K562 (cell line): ENCODE measurements at regions not wholly inside any gene's neighbourhood (a gene's known extent, or its start where the extent isn't known, plus 50 kb on each side); places are given as distances from the start of the nearest gene placed in this dataset.

Experiments used
- ATAC-seq: fragments of 200-7000 bp; cut with Tn5 transposase; 3 replicates; pipeline ENCODE4 v1.9.1; 2020; ENCODE audit warnings: moderate library complexity
- BruUV-seq: library from RNA; stranded (reverse); fragments of 400-500 nt; replicated peaks from 2 replicates; lab custom pipeline; 2021; lab: Mats Ljungman, UMichigan
- CTCF ChIA-PET: fragments of 300-600 bp; formaldehyde crosslinking; extraction: SDS; loops from one replicate; lab custom pipeline; 2021; ENCODE audit warnings: low intra/inter-chr PET ratio; lab: Yijun Ruan, JAX
- POLR2A ChIA-PET: fragments of 300-600, 350-650 bp; sonication (Branson Sonifier 250); formaldehyde crosslinking; extraction: SDS; loops from one replicate; lab custom pipeline; 2021; ENCODE audit warnings: antibody characterized with exemption, inconsistent platforms; lab: Yijun Ruan, JAX
- DNase-seq, 4 experiments: peaks; one replicate each; pipeline versions ENCODE4 v3.0.0 to v3.0.0-alpha.2; 2011 to 2018; ENCODE audit warnings: low spot score in 3 of 4, mixed read lengths in 3 of 4; ENCODE audit errors: extremely low read depth in 1 of 4
- FAIRE-seq: peaks from 2 replicates; lab custom pipeline; 2011; peaks lifted over from hg19 to GRCh38; lab: Jason Lieb, UNC
- H2AFZ ChIP-seq: 2 replicates; pipeline ENCODE4 v1.6.0; 2011; ENCODE audit warnings: low read depth, low read length, control low read depth, inconsistent platforms
- H3K27ac ChIP-seq: fragments of 200-600 bp; 3 replicates; pipeline ENCODE4 v1.8.0; 2011; ENCODE audit warnings: low read depth, mild to moderate bottlenecking, control low read depth, inconsistent platforms, low read length, moderate library complexity, mixed read lengths; ENCODE audit errors: extremely low read depth
- H3K27me3 ChIP-seq, 2 experiments: fragments of 300-600 bp in 1 of 2; 2 replicates in 1 of 2; 3 replicates in 1 of 2; pipeline versions ENCODE4 v1.6.0 to v1.8.0; 2011; ENCODE audit warnings: inconsistent platforms in 2 of 2, low read length in 2 of 2, mild to moderate bottlenecking in 1 of 2, mixed read lengths in 1 of 2, moderate library complexity in 1 of 2; ENCODE audit not compliant: control insufficient read depth in 2 of 2, insufficient read depth in 2 of 2
- H3K36me3 ChIP-seq: fragments of 300-600 bp; 3 replicates; pipeline ENCODE4 v1.8.0; 2011; ENCODE audit warnings: mild to moderate bottlenecking, low read length, inconsistent platforms; ENCODE audit not compliant: control insufficient read depth, insufficient read depth
- H3K4me1 ChIP-seq, 2 experiments: fragments of 200-600 bp in 1 of 2; replicated peaks in 1 of 2; 2 replicates in 1 of 2; 3 replicates in 1 of 2; pipeline versions ENCODE4 v1.5.1 to v1.8.0; 2011; ENCODE audit warnings: inconsistent platforms in 2 of 2, low read length in 2 of 2, mild to moderate bottlenecking in 1 of 2, mixed read lengths in 1 of 2, moderate library complexity in 1 of 2; ENCODE audit not compliant: control insufficient read depth in 2 of 2, insufficient read depth in 2 of 2
- H3K4me2 ChIP-seq: 2 replicates; pipeline ENCODE4 v1.6.1; 2011; ENCODE audit warnings: low read length, control low read depth, inconsistent platforms, mixed read lengths; ENCODE audit not compliant: insufficient read depth
- H3K4me3 ChIP-seq: fragments of 200-600 bp; sonication (generic), shearing (Covaris generic); 2 replicates; pipeline ENCODE4 v1.5.1; 2016; ENCODE audit warnings: control low read depth, inconsistent platforms
- H3K79me2 ChIP-seq: fragments of 200-600 bp; 3 replicates; pipeline ENCODE4 v1.8.0; 2011; ENCODE audit warnings: low read length, inconsistent platforms; ENCODE audit not compliant: control insufficient read depth, insufficient read depth
- H3K9ac ChIP-seq, 2 experiments: 2 replicates each; pipeline versions ENCODE4 v1.6.0 to v1.6.1; 2011; ENCODE audit warnings: low read depth in 2 of 2, low read length in 2 of 2, control low read depth in 1 of 2, inconsistent platforms in 1 of 2, mild to moderate bottlenecking in 1 of 2, mixed read lengths in 1 of 2; ENCODE audit not compliant: insufficient read depth in 1 of 2
- H3K9me1 ChIP-seq: one replicate; pipeline ENCODE4 v1.6.0; 2011; ENCODE audit warnings: inconsistent platforms, mild to moderate bottlenecking, low read length, moderate library complexity; ENCODE audit not compliant: control insufficient read depth, insufficient read depth
- H3K9me3 ChIP-seq: replicated peaks from 2 replicates; pipeline ENCODE4 v1.5.1; 2011; ENCODE audit warnings: low read depth, low read length, inconsistent platforms; ENCODE audit not compliant: control insufficient read depth, insufficient read depth
- H4K20me1 ChIP-seq: replicated peaks from 2 replicates; pipeline ENCODE4 v1.6.1; 2011; ENCODE audit warnings: low read length, inconsistent platforms, mixed read lengths; ENCODE audit not compliant: control insufficient read depth, insufficient read depth
- ATF3 ChIP-seq, 2 experiments: fragments of 450-650 bp in 1 of 2; sonication (generic) in 1 of 2; formaldehyde crosslinking in 1 of 2; IDR thresholded peaks in 1 of 2; conservative IDR thresholded peaks in 1 of 2; 2 replicates each; pipeline versions ENCODE4 v1.6.1 to v1.8.1; 2016 to 2023; ENCODE audit warnings: mild to moderate bottlenecking in 2 of 2, moderate library complexity in 2 of 2, inconsistent platforms in 1 of 2, missing genetic modification reagents in 1 of 2
- ATF6 ChIP-seq: sonication (generic); formaldehyde crosslinking; IDR thresholded peaks from 2 replicates; pipeline ENCODE4 v1.4.0; 2020; ENCODE audit warnings: mild to moderate bottlenecking, missing genetic modification reagents
- ZBTB1 ChIP-seq: sonication (generic); formaldehyde crosslinking; IDR thresholded peaks from 2 replicates; pipeline ENCODE4 v1.8.1; 2023; ENCODE audit warnings: missing genetic modification reagents, low read depth, mild to moderate bottlenecking, borderline replicate concordance
- ZNF311 ChIP-seq: fragments of 250-450 bp; sonication (Bioruptor Pico); IDR thresholded peaks from 2 replicates; pipeline ENCODE4 v1.4.0; 2020; ENCODE audit warnings: mild to moderate bottlenecking, moderate library complexity
- ZNF644 ChIP-seq: fragments of 200-800 bp; sonication (Bioruptor generic); IDR thresholded peaks from 2 replicates; pipeline ENCODE4 v1.6.1; 2016; ENCODE audit warnings: low read depth, missing genetic modification characterization, missing compliant biosample characterization
- ZNF740 ChIP-seq, 3 experiments: fragments of 200-800 bp in 1 of 3; sonication (Bioruptor generic) in 1 of 3; sonication (generic) in 1 of 3; formaldehyde crosslinking in 1 of 3; IDR thresholded peaks; 2 replicates each; pipeline versions ENCODE4 v1.6.1 to v1.8.0; 2016 to 2022; ENCODE audit warnings: mild to moderate bottlenecking in 2 of 3, missing compliant biosample characterization in 2 of 3, missing genetic modification characterization in 2 of 3, missing genetic modification reagents in 1 of 3
- WGBS: fragments of 100-300 bp; shearing (Covaris generic); methylation state at CpG from one replicate; pipeline ENCODE4 v1.1.6; 2016; ENCODE audit warnings: low coverage, mixed read lengths; ENCODE audit not compliant: insufficient coverage; ENCODE audit errors: missing lambda C conversion rate; 5-methylcytosine and 5-hydroxymethylcytosine counted together
- in situ Hi-C: fragments of 300-500 bp; cut with MboI; formaldehyde crosslinking; loops from 4 replicates; pipeline ENCODE4 v1.15.0; 2018; ENCODE audit warnings: inconsistent platforms, mixed read lengths
- intact Hi-C: fragments of 100-400 bp; cut with micrococcal nuclease; formaldehyde crosslinking; loops from 2 replicates; pipeline ENCODE4 v1.14.2; 2022

- no peak for TF ChIP-seq ATF3 (IDR thresholded peaks at IDR 0.05)
- TF ChIP-seq ATF3 (CRISPR knock-in tag; conservative IDR thresholded peaks at IDR 0.05), result no peak
These were observed 126.2 kb upstream of the ADCY2 start (continued) for GRCh38 chr5:7269591-7270274.

GRCh38 chr5:7271435-7272084, 124.4 kb upstream of the ADCY2 start:
- BruUV-seq, result no TSS peak
- no peaks in the 10 kb centered on the region for H3K27me3 ChIP-seq
- DNase-seq, result no peak
- H4K20me1 ChIP-seq, result no peaks in the 10 kb centered on the region
- no peak overlapping the region for H3K4me3 ChIP-seq
- no peak overlapping the region for H3K4me2 ChIP-seq
- ChIA-PET POLR2A (interaction anchor here (0.5 kb wide), 1 partner anchor 338 kb away, joined by 3 read pairs; no protein-coding TSS in a partner anchor), CTCF (no interaction called here)
- TF ChIP-seq ZNF644 (tag), result no peak
- no peak for TF ChIP-seq ATF6 (CRISPR knock-in tag)
- no peak for TF ChIP-seq ZNF311 (CRISPR knock-in tag)
- TF ChIP-seq ZNF740 (CRISPR knock-in tag; IDR thresholded peaks at IDR 0.05), result no peak
- no peak for TF ChIP-seq ZNF740 (tag; IDR thresholded peaks at IDR 0.05)
- TF ChIP-seq ZBTB1, result no peak
- H2AFZ ChIP-seq, result no peak overlapping the region
- WGBS, result 0% methylated on average over 6 of the region's 6 CpGs
- in situ Hi-C loops (no loop called here), intact Hi-C loops (no loop called here)
- no peak overlapping the region for H3K9ac ChIP-seq
- no peak for FAIRE-seq
- no peaks in the 10 kb centered on the region for H3K36me3 ChIP-seq
- ATAC-seq, result no peak
- no peaks in the 10 kb centered on the region for H3K79me2 ChIP-seq
- no peaks in the 10 kb centered on the region for H3K9me1 ChIP-seq
- no peaks in the 10 kb centered on the region for H3K4me1 ChIP-seq
- H3K9me3 ChIP-seq, result no peaks in the 10 kb centered on the region
- no peak overlapping the region for H3K27ac ChIP-seq
